ENCODE measurements at regions not wholly inside any gene's neighbourhood (a gene's known extent, or its start where the extent isn't known, plus 50 kb on each side); places are given as distances from the start of the nearest gene placed in this dataset.

DNA sequence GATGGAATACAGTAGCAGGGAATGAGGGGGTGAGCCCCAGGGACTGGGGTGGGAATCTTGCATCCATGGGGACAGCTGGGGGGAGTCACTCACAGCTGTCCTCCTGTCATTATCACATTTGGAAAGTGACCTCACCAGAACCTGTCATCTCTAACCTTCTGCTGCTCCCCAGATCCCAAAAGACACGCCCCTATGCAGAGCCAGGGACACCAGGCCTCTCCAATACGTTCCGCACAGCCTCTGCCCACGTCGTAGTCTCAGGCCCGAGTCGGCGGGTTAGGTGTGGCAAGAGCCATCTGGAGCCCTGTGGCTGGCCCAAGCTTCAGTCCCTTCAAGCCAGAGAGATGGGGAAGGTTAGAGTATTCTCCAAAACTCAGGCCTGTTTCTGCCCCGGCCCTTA lies 214.3 kb downstream of the ENGASE start:
- intact Hi-C loops (cut with micrococcal nuclease) = no loop called here
- no peak for ATAC-seq
- no peak for DNase-seq

DNA sequence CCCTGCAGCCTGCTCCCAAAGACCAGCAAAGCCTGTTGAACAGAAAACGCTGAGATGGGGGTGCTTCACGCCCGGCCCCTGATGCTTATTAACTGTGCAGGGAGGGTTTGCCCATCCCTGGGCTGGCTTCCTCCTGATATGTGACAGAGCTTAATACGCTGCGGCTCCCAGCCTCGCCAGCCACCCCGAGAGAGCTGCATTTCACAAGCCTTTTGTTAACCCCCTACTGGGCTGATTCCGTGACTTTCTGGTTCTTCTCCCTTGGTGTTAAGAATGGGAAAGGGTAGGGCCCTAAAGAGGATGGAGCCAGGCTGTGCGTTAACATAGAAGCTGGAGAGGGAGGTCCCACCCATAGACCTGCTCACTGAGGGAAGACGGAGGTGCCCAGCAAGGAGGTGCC lies 211.8 kb downstream of the ENGASE start:
- ATAC-seq (no peak), DNase-seq (no peak)

DNA sequence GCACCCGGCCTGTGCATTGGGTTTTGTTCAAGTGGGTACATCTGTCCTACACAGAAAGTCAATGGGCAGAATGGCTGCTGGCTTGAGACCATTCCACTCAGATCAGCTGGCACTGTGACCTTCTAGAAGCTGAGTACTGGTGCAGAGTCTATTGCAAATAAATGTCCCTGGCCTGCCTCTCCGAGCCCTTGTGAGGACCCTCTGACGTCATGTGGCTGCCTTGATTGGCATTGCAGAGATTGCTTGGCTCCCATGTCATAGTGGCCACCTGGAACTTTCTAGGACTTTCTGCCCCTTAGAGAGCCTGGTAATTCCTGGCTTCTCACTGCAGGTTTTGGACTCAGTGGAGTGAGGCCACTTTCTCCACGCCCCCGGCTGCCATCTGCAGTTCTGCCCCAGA lies 211.3 kb downstream of the ENGASE start:
- no peak for DNase-seq
- intact Hi-C loops (cut with micrococcal nuclease) = no loop called here
- no peak for ATAC-seq

More for the DNA sequence above, 211.8 kb downstream of the ENGASE start:
- intact Hi-C loops (cut with micrococcal nuclease) = no loop called here

DNA sequence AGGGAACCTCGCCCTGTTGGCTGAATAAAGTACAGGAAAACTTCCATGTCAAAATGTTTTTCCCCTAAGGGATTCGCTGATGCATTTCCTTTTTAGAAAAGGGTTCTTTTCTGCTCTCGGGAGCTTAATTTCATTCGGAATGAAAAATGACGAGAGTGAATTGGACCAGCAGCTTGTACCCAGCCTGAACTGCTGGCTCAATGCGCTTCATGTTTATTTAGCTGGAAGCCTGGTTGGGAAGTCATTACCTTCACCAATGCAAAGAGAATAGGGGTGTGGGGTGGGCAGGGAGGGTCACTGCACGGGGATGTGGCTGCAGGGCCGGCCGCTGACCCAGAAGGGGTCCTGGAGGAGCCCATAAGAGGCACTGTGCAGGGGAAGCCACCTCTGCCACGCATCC lies 207.7 kb downstream of the ENGASE start:
- no peak for DNase-seq
- intact Hi-C loops (cut with micrococcal nuclease) = no loop called here
- ATAC-seq = no peak

DNA sequence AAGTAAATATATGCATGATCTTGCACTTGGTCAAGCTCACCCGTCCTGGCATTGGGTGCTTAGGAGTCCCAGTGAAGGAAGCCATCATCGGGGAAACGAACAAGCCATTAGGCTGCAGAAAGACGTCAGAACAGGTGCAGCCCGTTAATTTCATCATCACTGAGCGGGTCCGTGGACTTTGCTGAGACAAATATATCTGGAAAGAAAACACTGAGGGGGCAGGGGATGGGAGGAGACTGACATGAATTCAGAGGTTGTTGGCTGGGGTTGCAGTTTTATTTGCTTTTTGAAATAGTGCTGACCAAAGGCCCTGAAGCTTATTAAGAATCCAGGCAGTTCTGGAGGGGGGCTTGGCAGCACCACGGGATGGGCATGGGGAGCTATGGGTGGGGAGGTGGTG lies 207.2 kb downstream of the ENGASE start:
- intact Hi-C loops (cut with micrococcal nuclease) = no loop called here
- DNase-seq (no peak), ATAC-seq (no peak)

DNA sequence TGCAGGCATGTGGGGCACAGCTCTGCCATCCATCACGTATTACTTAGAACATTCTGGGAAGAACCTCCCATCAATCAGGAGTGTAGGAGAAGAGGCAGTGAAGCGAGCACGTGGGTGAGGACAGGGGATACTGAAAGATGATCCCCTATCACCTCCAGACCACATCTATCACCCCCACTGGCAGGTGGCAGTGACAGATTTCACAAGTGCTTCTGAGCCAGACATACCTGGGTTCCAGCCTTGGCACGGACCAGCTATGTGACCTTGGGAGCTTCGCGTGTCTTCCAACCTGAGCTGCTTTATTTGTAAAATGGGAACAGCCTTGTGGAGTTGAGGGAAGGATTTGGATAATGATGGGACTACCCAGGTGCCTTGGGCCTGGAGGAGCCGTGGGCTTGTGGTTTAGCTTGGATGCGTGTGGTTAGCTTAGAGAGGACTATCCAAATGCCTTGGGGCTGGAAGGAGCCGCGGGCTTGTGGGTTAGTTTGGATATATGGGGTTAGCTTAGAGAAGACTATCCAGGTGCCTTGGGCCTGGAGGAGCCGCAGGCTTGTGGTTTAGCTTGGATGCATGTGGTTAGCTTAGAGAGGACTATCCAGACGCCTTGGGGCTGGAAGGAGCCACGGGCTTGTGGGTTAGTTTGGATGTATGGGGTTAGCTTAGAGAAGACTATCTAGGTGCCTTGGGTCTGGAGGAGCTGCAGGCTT lies 206.4 kb downstream of the ENGASE start:
- DNase-seq (no peak), ATAC-seq (no peak)
- intact Hi-C loops (cut with micrococcal nuclease) = no loop called here

DNA sequence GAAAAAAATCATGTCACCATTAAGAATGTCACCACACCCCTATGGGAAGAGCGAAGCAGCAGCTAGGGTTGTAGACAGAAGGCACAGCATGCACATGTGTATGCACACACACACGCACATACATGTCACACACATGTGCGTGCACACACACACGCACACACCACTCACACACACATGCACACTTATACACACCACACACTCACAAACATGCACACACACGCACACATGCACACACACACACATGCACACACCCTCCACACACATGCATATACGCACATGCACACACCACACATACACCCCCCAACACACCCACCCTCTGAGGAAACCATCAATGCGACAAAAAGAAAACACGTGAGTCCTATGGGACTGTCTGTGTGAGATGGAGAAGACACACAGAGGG lies 205.4 kb downstream of the ENGASE start:
- ATAC-seq (no peak), DNase-seq (no peak)
- intact Hi-C loops (cut with micrococcal nuclease) = no loop called here

DNA sequence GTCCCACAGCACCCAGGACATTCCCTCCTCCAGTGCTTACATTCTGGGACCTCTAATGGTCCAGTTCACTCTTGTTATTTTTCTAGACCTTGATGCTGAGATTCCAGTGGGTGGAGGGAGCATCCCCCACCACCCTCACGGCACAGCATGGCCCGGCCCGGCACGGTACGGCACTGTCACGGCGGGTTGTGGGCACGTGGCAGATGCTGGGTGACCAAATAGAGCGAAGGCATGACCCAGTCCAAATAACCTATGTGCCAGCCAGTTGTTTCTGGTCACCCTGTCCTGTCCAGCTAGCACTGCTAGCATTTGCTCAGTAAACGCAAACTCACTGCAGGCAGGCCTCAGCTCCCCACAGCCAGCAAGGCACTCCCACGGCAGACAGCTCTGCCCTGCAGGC lies 204.7 kb downstream of the ENGASE start:
- DNase-seq (no peak), ATAC-seq (no peak)
- intact Hi-C loops (cut with micrococcal nuclease) = no loop called here

DNA sequence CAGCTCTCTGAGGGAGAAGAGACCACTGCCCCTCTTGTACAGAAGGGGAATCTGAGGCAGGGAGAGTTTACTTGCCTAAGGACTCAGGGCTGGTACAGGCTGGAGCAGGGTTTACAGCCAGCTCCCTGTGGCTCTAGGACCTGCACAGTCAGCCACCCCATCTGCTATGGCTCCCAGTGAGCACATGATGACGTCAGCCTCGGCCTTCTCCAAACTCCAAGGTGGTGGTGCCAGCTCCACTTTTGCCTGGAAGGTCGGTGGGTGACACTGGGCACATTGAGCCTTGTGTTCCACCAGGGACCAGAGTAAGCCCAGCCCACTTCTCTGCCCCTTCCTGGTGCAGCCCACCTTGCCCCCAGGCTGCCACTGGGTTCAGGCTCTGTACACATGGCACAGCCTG lies 202.2 kb downstream of the ENGASE start:
- intact Hi-C loops (cut with micrococcal nuclease) = no loop called here
- DNase-seq = no peak
- no peak for ATAC-seq

DNA sequence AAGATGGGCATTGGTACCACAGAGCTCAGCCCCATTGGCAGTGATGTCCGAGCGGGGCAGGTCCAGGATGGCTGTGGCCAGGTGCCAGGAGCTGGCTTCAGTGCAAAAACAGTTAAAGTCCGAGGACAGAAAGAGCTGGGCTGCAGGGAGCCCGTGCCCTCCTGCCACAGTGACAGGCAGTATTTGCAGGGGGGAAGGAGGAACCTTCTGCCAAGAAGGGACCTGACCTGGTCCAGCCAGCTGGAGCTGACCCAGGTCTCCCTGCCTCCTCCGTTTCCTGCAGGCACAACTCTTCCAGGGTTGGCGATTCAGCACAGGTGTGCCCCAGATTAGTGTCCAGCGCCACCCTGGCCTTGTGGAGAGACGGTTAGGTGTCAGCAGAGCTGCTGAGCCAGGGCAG lies 199.0 kb downstream of the ENGASE start:
- ATAC-seq = no peak
- DNase-seq = no peak
- intact Hi-C loops (cut with micrococcal nuclease) = no loop called here

DNA sequence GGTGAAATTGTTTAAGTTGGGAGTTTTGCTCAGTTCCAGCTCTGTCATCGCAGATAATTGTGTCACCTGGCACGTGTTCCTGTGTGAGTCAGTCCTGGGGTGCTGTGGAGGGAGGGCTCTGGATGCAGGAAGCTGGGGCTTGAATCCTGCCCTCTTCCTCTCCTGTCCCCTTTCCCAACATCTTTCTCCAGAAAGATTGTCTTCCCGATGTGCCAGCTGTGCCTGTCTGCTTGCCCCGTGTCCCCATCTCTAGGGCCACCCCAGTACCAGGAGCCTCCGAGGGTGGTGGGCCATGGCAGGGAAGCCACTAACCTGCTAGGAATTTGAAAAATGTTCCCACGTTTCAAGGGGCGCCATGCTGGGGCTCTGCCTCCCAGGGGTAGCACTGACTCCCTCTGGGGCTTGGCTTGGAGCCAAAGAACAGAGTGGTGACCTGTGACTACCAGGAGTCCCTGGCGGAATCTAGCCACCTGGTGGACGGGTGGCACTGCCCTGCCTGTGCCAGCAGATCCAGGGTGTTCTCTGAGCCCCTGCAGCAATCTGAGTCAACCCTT lies 198.1 kb downstream of the ENGASE start:
- DNase-seq = no peak

DNA sequence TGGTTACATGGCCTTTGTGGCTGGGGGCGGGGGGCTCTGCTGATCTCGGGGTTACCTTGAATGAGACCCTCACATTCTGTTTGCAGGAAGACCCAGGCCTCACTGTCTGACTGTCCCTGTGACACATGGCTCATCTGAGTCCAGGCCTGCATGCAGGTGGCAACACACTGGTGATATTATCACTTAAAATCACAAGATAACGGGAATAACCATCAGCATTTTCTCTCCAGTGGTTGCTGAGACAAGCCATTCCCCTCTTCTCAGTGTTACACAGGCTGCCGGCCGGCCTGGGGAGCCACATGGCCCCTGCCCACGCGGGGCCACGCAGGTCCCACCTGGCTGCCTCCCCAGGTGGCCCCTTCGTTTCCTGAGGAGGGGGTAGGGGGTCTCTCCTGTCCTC lies 197.6 kb downstream of the ENGASE start:
- ATAC-seq (no peak), DNase-seq (no peak)
- intact Hi-C loops (cut with micrococcal nuclease) = no loop called here

More for the DNA sequence above, 198.1 kb downstream of the ENGASE start:
- ATAC-seq = no peak
- intact Hi-C loops (cut with micrococcal nuclease) = no loop called here

DNA sequence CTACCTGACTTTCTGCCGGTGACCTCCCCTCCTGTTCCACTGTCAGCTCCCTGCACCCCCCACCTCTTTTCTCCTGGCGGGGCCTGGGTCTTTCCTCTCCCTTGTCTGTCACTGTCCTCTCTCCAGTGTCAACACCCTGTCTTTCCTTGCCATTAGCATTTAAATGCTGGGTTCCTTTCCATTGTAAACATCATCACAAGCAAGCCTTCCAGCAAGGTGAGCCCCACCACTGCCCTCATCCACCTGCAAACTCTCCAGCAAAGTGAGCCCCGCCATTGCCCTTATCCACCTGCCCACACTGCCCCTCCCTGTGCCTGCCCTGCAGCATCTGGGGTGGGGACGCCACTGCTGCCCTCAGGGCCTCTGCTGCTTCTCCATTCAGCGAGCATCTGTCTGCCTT lies 195.0 kb downstream of the ENGASE start:
- no peak for DNase-seq
- no peak for ATAC-seq
- intact Hi-C loops (cut with micrococcal nuclease) = no loop called here

DNA sequence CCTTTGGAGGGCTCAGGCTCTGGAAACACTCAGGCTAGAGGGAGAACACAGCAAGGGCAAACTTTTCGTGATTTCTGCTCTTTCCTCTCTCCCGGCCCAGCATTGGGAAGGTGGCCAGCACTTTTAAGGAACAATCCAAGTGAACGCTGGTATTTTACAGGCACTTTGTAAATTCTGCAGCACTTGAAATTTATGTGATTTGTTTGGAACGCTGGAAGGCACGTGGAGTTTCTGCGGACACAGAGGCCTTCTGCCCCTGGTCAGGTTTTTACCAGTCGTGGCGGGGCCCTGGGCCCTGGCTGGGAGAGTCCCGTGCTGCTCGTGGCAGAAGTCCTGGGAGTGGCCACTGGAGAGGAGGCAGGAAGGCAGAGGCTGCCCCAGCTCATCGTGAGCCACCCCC lies 188.6 kb downstream of the ENGASE start:
- ATAC-seq (no peak), DNase-seq (no peak)
- intact Hi-C loops (cut with micrococcal nuclease) = no loop called here

DNA sequence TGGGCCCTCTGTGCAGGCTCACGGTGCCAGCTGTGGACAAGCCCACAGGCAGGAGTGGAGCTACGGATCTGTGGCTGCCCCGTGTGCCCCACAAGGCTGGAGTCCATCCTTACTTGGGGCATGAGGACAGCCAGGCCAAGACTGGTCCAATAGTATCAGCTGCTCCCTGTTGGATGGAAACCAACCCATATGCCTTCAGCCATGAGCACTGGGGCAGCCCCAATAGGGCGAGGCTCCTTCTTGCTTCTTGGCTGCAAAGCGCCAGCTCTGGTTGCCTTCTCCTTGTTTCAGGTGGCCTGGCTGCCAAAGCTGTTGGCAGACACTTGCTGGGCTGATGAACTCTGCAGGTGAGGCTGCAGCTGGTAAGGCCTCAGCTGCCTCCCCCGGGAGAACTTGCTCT lies 188.0 kb downstream of the ENGASE start:
- intact Hi-C loops (cut with micrococcal nuclease) = no loop called here
- ATAC-seq (no peak), DNase-seq (no peak)

DNA sequence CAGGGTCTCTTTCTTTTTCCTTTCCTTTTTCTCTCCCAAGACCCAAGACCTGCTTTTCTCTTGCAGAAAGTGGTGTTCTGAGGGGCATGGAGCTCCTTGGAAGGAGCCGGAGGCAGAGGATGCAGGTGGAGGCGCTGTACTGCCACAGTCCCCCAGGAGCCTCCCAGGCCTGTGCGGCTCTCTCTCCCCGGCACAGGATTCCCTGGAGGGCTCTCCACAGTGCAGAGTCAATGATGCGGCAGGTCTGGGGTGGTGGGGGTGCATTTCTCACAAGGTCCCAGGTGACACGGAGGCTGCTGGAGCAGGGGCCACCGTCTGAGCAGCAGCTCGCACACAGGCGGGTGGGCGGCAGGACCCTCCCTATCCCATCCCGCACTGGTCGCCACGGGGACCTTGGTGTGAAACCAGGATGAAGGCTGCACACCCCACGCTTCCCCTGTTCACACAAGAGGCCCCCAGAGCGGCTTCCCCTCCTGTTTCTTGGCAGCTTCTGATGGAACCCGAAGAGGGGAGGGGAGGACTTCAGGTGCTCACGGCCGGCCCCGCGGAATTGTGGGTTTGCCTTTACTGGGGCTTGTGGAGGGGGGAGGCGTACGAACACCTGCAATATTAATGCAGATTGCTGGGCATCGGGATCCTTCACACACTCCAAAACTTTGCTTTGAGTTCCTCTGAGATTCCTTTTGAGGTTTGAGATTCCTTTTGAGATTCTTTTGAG lies 186.9 kb downstream of the ENGASE start:
- DNase-seq (no peak), ATAC-seq (no peak)
- intact Hi-C loops (cut with micrococcal nuclease) = no loop called here

DNA sequence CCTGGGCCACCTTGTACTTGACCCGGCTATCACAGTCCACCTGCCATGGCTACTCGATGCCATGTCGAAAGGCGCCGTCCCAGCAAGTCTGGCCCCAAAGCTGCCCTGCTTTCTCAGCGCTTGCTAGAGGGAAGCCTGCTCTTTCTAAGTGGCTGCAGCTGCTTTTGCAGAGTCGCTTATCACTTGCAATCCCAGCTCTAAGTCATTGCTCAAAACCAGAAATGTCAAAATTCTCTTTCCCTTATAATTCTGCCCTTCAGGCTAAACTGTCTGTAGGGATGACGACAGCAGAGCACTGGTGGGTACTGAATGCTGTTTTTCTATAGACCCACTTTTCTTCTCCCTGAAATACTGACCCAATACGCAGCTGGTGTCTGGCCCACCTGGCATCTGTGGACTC lies 184.2 kb downstream of the ENGASE start:
- no peak for ATAC-seq
- intact Hi-C loops (cut with micrococcal nuclease) = no loop called here
- no peak for DNase-seq

DNA sequence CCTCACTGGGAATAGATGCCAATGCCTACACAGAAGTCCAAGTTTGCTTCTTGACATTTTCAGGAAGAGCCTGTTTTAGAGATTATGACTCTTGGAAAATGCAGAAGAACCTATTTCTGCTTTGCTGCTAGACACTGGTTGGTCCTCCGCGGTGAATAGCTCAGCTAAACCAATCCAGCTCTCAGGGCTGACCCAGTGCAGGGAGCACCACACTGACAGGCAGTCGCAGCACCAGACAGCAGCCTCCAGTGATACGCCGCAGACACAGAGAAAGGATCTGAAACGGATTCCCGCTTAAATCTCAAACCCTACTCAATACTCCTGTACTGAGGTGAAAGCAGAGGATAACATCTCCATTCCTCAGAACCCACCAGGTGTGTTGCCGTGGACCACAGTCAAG lies 183.4 kb downstream of the ENGASE start:
- ATAC-seq (no peak), DNase-seq (no peak)
- intact Hi-C loops (cut with micrococcal nuclease) = no loop called here

DNA sequence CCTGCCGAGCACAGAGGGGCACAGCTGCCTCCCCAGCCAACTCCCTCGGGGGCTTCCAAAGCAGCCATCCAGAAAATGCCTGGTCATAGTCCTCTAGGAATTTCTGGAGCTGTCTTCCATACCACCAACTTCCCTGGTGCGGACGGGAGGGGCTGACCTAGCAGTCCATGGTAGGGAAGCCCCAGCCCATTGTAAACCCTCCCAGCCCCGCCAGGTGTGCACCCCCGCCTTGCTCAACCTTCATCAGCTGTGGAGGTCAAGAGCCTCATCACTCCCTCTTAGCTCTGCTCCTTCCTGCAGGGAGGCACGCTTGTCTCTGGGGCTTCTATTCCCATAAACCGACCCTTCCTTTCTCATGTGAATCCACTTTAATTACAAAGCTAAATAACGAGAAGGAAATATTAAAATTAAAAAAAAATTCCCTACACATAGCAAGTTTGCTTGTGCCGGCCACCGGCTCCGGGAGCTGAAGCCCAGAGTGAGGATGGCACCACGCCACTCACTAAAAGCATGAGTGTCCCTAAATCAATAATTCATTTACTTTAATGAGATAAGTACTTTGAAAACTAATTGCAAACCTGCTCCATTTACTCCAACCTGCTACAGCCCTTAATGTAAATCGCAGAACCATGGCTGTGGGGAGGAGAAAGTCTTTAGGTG lies 181.4 kb downstream of the ENGASE start:
- intact Hi-C loops (cut with micrococcal nuclease) = no loop called here
- no peak for DNase-seq
- no peak for ATAC-seq

DNA sequence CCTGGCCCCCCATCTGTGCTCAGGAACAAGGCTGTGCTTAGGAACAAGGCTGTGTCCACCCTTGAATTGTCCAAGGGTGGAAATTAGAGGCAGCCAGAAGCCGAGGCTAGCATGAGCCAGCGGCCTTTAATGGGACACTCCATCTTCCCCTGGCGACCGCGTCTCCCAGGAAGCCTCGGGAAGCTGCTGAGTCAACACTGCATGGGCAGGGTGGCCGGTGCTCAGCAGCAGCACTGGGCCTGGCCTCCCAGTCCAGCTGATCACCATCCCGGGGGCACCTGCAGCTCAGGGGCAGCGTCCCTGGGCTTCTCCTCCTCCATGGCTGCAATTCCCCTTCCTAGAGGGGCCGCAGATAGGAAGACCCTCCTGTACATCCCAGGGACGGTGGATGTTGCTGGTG lies 180.8 kb downstream of the ENGASE start:
- no peak for DNase-seq
- ATAC-seq = no peak
- intact Hi-C loops (cut with micrococcal nuclease) = no loop called here
